HG03280 (cell line): ENCODE measurements at regions not wholly inside any gene's neighbourhood (a gene's known extent, or its start where the extent isn't known, plus 50 kb on each side); places are given as distances from the start of the nearest gene placed in this dataset.
"Not testable (repeated sequence)": the region's sequence is repeated elsewhere in the genome, so short reads cannot be mapped to it uniquely, and the experiment has no call there.

Experiments
- ATAC-seq: cut with Tn5 transposase; IDR thresholded peaks from one replicate; pipeline ENCODE4 v1.9.1; 2021; ENCODE audit warnings: mild to moderate bottlenecking, moderate library complexity; ENCODE audit not compliant: unreplicated experiment

DNA sequence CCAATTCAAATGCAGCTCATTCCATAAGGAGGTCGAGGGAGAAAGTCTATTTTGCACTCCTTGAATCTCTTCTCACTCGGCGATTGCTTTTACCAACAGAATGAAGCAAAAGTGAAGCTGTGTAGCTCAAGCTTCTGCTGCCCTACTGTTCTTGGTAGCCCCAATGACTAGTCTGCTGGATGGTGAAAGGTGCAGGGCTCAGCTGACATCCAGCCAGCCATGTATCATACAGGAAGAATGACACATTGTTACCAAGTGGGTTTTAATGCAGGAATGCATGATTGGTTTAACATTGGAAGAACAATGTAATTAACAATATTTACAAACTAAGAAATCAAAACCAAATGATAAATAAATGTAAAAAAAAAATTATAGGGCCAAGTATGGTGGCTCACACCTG is 286.2 kb upstream of the HSFY2 start:
- ATAC-seq = no peak

- ATAC-seq = no peak
Observed at GRCh38 chrY:19058831-19059370, 285.4 kb upstream of the HSFY2 start.

- no peak for ATAC-seq
Observed at GRCh38 chrY:19056138-19056469, 282.6 kb upstream of the HSFY2 start.

GRCh38 chrY:19055232-19056137 is 281.9 kb upstream of the HSFY2 start:
- ATAC-seq = no peak

DNA sequence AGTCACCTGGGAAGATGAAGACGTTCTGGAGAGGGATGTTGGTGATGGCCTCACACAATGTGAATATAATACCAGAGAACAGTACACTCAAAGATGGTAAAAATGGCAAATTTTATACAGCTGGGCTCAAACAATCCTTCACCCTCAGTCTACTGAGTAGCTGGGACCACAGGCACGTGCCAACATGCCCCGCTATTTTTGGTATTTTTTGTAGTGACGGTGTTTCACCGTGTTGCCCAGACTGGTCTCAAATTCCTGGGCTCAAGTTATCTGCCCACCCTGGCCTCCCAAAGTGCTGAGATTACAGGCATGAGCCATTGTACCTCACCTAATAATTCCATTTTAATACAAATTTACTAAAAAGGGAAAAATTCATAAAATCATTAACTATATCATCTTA is 280.3 kb upstream of the HSFY2 start:
- ATAC-seq = no peak

- no peak for ATAC-seq
Observed at GRCh38 chrY:19051021-19051420, 277.5 kb upstream of the HSFY2 start.

- no peak for ATAC-seq
Observed at GRCh38 chrY:19042984-19043442, 269.5 kb upstream of the HSFY2 start.

GRCh38 chrY:19042306-19042958 is 268.9 kb upstream of the HSFY2 start:
- no peak for ATAC-seq

GRCh38 chrY:19026631-19027030 is 253.1 kb upstream of the HSFY2 start:
- ATAC-seq = no peak

- no peak for ATAC-seq
Observed at GRCh38 chrY:19023934-19024333, 250.4 kb upstream of the HSFY2 start.

DNA sequence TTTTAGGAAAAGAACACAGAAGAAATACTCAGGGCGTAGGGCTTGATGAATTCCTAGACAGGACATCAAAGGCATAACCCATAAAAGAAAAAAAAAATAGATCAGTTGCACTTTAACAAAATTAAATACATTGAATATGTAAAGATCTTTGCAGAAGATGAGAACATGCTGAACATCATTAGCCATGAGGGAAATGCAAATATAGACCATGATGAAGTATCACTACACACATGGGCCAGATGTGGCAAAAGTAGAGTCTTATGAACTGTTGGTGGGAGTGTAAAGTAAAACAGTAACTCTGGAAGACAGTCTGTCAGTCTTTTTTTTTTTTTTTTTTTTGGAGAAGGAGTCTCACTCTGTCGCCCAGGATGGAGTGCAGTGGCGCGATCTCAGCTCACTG is 246.7 kb upstream of the HSFY2 start:
- ATAC-seq = no peak

- ATAC-seq = no peak
Observed at GRCh38 chrY:19016990-19017389, 243.5 kb upstream of the HSFY2 start.

DNA sequence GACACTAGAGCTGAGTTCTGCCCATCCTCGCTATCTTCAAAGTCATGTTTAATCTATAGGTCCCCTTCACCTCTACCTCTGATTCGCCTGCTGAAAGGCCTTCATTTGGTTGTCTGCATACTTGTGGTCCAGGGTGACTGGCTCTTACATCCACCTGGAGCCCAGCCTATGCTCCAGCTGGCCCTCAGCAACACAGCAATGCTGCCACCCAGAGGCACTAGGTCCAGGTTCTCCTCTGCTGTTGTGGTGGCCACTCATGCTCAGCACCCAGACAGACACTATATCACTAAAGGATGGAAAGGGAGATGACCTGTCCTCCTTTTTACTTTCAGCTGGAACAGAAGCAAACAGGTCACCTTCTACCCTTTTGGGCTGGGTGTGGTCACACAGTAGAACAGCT is 242.3 kb upstream of the HSFY2 start:
- no peak for ATAC-seq

GRCh38 chrY:19015213-19015612 is 241.7 kb upstream of the HSFY2 start:
- ATAC-seq = no peak

- ATAC-seq = no peak
Observed at GRCh38 chrY:19012985-19013384, 239.4 kb upstream of the HSFY2 start.

- ATAC-seq = no peak
Observed at GRCh38 chrY:19011605-19012090, 238.1 kb upstream of the HSFY2 start.

DNA sequence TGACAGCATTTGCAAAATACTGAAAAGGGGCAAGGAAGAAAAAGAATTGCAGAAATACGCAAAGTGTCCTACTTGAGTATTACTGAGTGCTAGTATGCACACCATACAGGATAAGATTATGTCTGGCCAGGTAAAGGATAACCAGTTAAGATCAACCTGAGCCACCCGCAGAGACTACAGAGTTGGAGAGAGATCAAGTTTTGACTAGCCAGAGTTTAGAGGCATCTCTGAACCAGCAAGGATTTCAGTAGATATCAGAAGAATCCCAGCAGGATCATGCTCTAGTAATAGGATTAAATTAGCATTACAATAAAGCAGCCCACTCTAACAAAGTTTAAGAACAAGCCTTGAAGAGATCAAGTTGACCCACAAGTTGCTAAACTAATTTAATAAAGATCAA is 232.7 kb upstream of the HSFY2 start:
- no peak for ATAC-seq

DNA sequence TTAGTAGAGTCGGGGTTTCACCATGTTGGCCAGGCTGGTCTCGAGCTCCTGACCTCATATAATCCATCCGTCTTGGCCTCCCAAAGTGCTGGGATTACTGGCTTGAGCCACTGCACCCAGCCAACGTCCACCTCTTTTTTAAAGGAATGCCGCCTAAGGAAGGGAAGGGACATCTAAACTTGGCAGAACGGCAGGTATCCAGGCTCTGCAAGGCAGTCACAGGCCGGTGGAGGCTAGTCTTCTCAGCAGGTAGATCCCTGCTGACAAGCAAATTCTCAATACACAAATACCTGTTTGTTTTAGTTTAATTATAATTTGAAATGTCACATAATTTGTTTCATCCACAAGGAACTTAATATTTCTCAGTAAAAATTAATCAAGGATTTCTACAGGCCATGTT is 232.0 kb upstream of the HSFY2 start:
- ATAC-seq = no peak

DNA sequence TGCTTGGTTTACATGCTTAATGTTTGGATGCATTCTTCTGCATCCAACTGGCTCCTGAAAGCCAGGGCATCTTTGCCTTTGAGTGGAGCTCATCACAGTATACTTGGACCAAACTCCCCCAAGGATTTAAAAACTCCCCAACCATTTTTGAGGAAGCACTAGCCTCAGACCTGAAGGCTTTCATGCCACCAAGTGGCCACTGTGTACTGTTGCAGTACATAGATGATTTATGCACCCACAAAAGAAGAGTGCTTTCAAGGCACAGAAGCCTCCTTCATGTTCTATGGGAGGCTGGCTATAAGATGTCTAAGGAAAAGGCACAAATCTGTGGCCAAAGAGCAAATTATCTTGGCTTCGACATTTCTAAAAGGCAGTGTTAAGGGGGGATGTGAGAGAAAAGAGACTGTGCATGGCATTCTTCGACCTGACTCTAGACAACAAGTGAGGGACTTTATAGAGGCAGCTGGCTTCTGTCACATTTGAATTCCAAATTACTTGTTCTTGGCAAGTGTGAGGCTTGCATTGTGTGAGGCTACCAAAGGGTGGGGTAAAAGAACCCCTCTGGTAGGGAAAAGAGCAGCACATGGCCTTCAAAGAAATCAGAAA is 224.2 kb upstream of the HSFY2 start:
- no peak for ATAC-seq

GRCh38 chrY:18993480-18993879 is 219.9 kb upstream of the HSFY2 start:
- ATAC-seq = no peak

DNA sequence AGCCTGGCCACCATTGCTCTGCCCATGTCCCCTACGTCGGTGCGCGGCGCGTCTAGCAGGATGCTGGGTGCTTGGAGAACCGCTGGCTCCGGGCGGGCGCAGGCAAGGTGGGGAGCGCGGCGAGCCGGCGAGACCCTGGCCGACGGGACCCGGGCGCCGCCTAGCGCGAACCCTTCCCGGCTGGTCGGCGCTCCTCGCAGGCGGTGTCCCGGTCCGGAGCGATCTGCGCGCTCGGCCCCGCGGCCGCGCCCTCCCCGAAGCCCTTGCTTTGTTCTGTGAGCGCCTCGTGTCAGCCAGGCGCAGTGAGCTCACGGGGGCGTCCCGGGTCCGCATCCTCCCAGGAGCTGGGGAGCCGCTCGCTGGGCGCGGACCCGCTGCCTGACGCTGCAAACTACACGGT is 219.1 kb upstream of the HSFY2 start:
- not testable (repeated sequence) for ATAC-seq

- no peak for ATAC-seq
Observed at GRCh38 chrY:18989356-18989755, 215.8 kb upstream of the HSFY2 start.
